ENCODE measurements at regions not wholly inside any gene's neighbourhood (a gene's known extent, or its start where the extent isn't known, plus 50 kb on each side); places are given as distances from the start of the nearest gene placed in this dataset.

DNA sequence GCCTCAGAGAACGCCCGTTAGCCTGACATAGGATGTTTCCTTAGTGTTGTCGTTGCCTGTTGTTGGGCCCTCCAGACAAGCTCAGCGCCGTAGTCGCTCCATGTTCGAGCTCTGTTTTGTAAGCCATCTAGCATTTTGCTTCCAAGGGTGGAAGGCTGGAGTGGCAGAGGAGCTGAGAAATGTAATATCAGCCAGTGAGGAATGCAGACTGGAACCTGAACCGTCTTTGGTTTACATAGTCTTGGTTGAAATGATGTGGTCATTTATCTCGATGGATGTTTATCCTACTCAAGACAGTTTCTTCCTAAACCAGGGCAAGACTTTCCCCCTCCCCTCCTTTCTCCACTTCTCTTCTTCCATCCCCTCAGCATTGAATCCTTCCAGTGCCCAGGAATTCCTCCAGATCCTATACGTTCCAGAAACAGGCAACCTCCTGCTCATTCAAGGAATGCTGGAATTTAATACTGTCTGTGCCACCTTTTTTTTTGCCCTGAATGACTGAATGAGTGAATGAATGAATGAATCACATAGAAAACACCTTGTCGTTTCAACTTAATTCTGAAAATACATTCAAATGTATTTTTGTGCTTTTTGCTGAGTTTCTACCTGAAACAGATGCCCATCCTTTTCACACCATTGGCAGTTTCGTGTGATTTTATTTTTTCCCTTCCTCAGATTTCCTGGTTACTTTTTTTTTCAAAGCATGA is 109.5 kb upstream of the MBNL2 start:
- DNase-seq, result no peak

DNA sequence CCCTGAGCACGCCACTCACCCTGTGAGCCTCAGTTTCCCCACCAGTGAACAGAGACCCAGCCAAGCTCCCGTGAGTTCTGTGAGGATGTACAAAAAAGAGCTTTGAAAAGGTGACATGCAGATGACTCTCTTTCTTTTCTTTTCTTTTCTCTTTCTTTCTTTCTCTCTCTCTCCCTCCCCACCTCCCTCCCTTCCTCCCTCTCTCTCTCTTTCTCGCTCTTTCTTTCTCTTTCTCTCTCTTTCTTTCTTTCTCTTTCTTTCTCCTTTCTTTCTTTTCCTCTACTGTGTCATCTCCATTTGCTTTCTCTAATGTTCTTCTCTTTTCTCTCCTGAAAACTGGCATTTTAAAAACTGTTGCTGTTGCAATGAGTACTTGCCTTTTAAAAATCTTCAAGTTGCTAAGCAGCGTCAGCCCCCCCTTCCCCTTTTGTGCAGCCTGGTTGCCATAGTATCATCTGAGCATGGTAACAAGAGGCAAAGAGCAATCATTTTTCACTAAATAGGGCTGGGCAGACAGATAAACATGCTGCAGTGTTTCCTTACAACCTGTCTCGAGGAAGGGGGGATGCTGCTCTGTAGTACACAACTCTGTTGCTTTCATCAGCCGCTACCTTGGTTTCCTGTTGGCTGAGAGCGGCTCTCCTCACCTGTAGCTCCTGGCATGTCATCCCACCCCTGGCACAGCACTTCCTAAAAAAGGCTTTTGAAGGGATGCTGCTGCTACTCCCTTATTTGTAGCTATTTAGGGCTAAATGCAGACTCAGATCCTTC is 108.7 kb upstream of the MBNL2 start:
- no peak for DNase-seq

DNA sequence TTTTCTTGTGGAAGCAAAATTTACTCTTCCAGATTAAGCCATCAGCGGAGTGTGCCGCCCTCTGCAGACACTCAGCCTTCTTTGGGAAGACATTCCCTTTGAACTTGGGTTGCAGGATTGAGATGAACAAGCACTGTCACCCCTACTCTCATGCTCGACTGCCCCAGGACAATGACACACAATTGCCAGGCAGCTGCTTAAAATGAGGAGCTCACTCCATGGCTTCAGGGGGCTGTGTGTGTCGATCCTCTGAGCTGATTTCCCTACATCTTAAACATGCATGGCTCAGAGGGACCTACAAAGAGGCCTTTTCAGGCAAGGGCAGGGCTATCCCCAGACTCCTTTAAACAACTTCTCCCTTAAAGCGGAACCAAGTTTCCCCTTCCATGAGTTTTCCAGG is 107.5 kb upstream of the MBNL2 start:
- no peak for DNase-seq

DNA sequence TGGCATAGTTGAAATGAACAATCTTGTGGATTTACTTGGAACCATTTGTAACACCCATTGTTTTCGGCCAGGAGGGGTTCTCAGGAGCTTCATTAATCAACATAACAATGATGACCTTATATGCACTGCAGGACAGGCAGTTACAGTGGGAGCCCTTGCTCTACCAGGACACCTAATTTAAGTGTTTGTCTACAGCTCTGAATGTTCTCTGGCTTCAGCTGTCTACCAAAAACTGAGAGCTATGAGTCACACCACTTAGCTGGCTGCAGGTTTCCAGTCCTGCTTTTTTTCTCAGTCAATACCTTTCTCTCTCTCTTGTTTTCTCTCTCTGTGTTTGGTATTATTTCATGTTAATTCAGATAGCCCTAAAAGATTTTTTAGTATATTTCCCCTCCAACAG is 105.4 kb upstream of the MBNL2 start:
- DNase-seq, result no peak

DNA sequence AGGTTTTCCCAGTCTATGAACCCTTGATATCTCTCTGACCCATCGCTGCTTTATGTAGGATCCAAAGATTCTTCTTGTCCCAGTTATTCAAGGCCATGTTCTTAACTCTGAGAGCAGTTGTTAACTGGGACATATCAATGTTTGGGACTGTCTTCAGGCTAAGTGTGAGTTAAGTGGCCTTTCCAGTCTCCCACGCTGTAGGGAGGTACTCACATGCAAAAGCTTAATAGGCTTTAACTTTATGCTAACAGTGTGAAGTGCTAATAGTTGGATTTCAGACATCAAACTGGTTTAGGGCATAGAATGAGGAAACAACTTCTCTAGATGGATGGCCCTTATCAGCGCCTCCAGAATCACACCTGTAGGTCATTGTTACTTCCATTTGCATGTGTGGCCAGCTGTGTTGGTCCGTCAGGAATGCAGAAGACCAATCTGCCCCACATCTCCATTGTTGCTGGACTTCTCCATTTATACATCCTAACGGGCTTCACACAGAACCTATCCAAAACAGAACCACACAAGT is 104.7 kb upstream of the MBNL2 start:
- DNase-seq, result no peak

DNA sequence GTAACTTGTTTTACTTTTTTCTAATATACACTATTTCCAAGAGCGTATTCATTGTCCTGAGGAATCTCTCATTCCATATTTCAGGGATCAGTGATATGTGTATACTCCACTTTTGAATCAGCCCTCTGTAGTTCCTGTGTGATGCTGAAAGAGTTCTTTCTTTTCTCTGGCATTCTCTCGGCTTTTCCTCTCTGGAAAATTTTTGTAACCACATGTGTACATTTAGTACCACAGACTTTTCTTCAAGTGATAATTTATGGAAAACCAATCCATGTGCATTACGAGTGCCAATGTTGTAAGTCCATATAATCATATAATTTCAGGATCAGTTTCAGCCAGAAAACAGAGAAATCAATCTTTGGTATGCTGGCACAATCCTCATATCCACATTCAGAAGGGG is 102.2 kb upstream of the MBNL2 start:
- no peak for DNase-seq

DNA sequence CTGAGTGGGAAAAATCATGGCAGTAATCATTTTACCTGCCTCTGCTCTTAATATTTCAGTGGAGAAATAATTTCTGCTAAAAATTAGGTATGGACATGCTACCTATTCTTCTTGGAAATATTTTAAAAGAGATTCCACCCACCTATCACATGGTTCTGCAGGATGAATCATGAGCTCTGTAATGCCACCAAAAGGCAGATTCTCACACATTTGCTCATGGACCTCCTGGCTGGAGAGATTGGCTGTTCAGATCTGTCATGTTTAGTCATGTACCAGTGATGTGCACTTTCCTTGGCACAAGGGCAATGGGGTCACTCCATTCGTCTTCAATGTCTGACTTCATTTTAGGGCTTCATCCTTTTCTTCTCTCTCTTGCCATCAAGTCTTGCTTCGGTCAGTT is 101.8 kb upstream of the MBNL2 start:
- DNase-seq, result no peak

DNA sequence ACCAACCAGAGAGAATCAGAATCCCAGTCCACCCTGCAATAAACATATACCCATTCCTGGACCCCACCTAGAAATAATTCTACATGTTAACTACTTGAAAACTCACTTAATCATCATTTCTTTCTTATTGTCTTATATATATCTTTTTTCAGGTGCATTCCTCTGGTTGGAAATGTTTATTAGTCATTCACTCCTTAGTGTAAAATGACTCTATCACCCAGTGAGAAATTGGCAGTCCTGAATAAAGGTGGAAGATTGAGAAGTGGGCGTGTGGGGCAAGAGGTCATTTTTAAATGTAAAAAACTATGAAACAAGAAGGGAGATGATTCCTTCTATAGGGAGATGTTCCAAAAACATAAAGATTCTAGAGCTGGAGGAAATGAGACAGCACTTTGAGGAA is 101.2 kb upstream of the MBNL2 start:
- no peak for DNase-seq

DNA sequence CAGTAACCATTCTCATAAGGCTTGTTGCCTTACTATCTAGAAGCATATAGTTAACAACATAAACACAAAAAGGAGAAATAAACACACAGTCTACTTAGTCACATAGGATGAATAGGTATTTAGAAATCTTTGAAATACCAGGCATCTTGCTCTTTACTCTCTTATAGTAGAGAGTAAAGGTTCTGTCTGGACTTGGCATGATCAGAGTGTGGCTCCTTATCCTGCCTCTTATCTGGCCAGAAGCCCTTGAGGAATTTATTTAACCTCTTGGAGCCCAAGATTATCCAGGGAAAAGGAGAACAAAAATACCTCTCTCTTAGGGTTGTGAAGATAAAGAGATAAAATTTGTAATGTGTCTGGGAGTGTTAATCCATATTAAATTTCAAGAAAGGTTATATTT is 100.2 kb upstream of the MBNL2 start:
- DNase-seq, result no peak

DNA sequence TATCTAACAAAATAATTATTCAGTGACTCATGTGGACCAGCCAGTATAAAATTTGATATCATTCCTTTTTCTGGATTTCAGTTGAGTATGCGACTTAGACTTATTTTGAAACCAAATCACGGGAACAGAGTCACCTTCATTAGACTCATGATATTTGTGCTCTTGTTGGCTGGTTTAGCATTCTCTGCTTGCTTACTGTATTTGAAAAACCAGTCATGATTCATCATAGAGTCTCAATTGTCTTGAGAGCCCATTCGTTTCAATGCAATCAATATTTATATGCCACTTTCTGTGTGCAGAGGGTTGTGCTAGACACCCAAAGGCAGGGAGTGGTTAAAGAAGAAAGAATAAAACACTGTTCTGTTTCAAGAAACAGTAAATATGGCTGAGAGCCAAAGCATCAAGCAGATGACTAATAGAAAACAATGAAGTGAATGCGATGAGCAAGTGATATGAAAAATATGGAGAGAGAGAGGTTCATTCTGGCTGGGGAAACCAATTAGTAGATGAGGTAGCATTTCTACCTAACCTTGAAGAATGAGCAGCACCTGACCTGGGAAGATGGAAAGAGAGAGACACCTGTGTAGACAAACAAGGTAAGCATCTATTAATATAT is 99.6 kb upstream of the MBNL2 start:
- DNase-seq, result no peak

DNA sequence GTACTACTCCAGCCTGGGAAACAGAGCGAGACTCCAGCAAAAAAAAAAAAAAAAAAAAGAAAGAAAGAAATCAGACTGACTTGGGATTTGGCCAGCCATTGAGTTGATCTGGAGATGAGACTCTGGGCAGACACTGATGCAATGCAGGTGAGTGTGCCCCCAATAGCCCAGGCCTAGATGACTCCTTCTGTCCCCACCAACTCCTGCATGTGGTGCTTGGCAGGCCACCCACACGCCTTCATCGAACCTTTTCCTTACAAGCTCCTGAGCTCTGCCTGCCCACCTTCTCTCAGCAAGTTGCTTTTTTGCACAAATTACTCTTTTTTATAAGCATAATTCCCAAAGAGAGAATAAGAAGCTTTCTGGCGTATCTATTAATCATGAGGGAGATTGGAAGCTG is 97.9 kb upstream of the MBNL2 start:
- DNase-seq, result no peak

DNA sequence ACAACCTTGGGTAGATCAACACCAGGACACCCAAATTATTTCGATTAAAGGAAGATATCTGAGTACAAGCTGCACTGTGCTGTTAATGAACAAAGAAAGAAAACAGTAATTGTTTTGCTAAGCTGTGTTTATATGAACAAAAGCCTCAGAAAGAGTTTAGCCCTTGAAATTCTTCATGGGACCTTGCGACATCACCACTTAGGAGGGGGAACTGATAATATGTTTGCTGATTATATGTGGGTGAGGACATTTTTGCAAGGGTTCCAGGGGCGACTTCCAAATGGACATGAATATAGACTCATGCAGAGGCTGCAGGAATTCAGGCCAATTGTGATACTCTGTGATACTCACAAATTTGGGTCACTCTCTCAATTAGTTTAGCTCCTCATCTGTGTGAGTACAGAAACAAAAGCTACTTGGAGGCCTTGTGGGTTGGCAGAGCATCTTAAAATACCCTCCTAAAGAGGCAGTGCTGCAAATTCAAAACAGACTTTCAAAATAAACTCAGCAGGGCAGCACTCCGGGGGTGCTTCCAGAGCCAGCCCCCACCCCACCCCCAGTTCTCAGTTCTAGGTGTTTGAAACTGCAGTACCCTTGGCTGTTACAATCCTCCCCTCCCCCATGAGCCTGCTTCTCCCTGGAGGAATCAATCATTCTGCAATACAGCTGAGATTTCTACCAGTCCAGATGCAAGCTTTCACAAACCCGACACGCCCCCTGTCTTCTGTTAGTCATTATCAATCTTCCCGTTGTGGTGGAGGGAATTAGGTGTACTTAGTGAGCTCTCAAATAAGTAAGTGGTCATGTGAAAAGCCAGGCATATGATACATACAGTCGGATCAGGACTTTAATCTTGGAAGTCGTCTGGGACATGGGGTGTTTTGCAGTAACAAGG is 97.0 kb upstream of the MBNL2 start:
- no peak for DNase-seq

DNA sequence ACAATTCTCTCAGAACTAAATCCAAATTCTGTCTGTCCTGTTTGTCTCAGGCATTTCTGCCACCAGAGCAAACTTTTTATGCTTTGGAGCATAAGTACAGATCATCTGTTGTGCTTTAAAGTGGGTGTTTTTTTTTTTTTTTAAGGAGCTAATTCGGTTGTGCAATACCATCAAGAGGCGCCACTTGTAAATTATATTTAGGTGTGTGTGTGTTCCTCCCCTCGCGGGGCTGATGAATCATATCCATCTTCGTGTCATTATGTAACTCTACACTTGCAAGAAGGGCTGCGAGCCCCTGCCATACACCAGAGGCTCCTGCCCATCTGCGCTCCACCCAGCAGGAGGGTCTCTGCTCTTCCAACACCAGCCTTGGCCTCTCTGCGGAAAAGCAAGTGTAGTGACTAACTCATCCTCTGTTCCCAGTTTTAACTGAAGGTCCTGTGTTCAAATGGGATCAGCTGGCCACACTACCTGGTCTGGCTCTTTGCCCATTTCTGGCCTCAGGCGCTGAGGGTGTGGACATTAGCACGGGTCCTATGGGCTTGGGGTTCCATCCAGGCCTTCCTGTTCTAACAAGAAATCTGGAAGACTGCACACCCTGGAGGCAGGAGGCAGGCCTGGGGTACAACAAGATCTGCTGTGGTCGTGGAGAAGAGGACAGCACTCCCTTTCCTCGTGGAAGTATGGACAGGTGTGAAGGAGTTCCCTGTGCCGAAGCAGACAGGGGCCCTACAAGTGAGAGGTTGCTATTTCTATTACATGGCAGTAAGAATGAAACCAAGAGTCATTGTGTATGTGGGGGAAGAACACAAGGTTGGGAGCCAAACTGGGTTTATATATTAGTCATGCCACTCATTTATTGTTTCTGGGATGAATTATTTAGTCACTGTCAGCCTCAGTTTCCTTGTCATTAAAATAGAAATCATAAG is 96.1 kb upstream of the MBNL2 start:
- no peak for DNase-seq

DNA sequence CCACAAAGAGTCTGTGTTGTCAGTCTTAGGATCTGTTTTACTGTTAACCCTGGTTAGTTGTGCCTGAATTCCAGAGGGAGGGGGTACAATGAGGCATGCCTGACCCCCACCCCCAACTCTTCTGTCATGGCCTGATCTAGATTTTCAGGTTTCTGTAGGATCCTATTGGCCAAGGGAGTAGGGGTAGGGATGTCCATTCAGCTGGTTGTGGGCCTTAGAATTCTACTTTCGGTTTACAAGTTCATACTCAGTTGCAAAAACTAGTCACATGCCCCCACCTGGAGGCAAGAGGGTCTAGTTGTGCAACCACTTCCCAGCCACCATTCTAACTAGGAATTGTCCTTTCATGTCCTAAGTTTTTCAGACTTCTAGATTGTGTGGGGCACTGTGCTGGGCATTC is 94.3 kb upstream of the MBNL2 start:
- DNase-seq, result no peak

DNA sequence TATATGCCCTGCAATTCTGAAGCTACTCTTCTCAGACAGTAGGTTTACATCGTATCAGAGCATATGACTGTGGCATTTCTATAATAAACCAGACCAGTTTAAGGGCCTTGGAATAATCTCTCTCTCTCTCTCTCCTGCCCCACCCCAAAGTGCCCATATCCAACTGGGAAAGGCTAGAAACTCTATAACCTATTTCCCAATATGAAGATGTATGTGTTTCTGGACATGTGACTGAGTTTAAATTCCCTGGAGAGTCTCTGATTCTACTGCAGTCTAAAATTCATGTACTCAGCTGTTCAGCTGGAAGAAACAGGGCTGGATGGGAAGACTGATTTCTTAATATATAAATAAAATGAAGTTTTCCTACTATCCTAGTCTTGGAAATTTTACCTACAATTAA is 91.9 kb upstream of the MBNL2 start:
- DNase-seq, result no peak

DNA sequence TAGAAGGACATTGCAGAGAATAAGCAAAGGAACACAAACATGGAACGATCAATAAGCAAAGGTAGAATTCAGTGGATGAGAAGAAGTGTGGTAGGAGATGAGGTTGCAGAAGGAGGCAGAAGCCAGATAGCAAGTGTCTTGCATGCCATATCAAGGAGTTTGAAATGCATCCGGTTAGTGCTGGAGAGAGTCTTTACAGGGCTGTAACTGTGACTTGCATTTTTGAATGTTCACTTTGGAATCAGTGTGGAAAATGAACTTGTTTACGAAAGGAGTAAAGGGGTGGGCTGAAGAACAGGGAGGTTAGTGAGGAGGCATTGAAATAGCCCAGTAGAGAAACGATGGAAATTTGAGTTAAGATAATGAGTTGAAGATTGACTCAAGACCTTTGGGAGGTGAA is 90.7 kb upstream of the MBNL2 start:
- no peak for DNase-seq

DNA sequence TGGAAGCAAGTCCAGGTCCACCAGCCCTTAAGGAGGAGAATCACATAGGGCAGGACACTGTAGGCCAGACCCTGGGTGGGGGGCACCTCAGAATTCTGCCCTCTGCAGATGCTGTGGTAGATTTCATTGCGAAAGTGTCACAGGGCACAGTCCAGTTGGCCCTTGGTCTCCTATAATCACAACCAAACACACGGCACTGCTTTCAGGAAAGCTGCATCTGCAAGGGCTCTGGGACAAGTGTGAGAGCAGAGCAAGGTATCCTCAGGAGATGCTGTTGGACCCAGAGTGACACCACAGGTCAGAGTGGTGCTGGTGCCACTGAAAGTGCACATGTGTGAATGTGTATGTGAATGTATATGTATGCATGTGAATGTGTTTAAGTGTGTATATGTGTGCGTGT is 88.6 kb upstream of the MBNL2 start:
- DNase-seq, result no peak

DNA sequence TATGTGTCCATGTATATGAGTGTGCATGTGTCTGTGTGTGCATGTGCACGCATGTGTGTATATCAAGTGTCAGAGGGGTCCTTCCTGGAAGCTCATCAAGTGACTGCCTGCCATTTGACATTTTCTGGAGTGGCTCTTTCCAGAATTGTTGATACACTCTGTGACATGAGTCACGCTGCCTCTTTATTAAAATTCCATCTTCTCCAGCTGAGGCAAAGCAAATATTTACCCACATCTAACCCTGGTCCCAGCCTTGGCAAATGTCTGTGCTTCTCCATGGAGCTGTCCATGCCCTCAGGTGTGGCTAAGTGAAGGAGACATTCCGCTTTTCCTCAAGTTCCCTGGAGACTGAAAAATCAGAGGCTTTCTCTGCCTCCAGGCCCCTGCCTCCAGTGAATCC is 88.2 kb upstream of the MBNL2 start:
- no peak for DNase-seq

DNA sequence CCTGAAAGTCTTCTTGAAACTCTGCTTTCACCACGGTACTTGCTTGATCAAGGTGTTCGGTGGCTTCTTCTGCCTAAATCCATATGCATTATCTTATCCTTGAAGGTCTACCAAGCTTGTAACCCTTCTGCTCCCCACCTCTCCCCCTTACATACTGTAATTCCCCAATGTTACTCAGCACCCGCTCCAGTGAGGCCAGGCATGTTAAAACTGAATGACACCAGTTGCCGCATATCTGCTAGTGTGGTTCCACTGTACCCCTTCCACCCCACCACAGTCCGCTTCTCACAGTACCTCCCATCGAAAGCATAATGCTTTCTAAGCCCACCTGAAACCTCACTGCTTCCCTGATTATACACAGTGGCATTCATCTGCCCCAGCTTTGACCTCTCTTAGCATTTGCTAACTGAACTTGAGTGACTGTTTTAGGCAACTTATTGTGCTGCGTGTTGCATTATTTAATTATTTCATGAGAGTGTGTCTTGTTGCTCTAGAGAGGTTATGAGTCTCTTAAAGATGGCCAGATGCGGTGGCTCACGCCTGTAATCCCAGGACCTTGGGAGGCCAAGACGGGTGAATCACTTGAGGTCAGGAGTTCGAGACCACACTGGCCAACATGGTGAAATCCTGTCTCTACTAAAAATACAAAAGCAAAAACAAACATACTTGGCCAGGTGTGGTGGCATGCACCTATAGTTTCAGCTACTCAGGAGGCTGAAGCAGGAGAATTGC is 87.6 kb upstream of the MBNL2 start:
- DNase-seq, result no peak

DNA sequence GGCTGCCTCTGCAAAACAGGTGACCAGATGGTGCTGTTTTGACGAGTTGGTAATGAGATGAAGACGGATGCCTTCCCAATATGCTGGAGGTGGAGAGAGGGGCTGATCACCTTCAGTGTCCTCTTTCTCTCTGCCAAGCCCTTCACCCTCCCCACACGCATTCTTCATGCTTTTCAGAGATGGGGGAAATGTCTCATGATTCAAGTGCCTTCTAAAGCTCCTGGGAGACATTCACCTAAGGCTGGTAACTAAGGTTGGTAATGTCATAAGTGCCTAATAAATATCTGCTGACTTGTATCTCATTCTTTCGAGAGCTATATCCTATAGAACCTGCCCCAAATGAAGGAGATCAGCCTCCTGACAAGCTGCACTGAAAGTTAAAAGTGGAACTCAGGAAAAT is 86.2 kb upstream of the MBNL2 start:
- no peak for DNase-seq

DNA sequence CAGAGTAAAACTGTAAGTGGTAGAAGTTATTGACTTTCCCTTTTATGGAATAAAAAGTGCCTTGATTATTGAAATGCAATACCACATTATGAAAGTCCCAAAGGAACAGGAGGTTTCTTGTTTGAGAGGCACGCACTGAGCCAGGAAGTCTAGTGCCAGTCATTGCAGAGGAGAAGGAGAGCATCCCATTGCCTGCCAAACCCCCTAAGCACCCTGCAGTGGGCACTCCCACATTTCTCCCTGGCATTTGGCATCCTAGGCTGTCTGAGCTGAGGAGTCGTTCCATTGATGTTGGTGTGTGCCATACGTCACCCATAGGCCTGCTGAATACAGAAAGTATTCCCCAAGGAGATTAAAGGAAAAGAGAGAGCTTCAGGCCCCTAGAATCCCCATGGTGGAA is 85.7 kb upstream of the MBNL2 start:
- DNase-seq, result no peak

All from activated T-cell treated with anti-CD3 and anti-CD28 coated beads for 4 hours (primary cell).